Liver (tissue), 8 donors: ENCODE measurements at regions not wholly inside any gene's neighbourhood (a gene's known extent, or its start where the extent isn't known, plus 50 kb on each side); places are given as distances from the start of the nearest gene placed in this dataset.

Experiments
- DNase-seq: peaks from one replicate; pipeline ENCODE4 v3.0.0-alpha.2; 2017; ENCODE audit warnings: low spot score
- H3K27ac ChIP-seq, 2 donors: one replicate each; pipeline ENCODE4 v1.7.0; 2013; ENCODE audit warnings: inconsistent platforms in 2 of 2, low read length in 2 of 2, control low read depth in 1 of 2, low read depth in 1 of 2, mild to moderate bottlenecking in 1 of 2
- H3K27me3 ChIP-seq, 4 donors: one replicate each; pipeline versions ENCODE4 v1.6.1 to v1.7.0; 2013; ENCODE audit warnings: low read length in 3 of 4, inconsistent platforms in 1 of 4, mild to moderate bottlenecking in 1 of 4, moderate library complexity in 1 of 4; ENCODE audit not compliant: control insufficient read depth in 4 of 4, insufficient read depth in 4 of 4
- H3K36me3 ChIP-seq, 4 donors: one replicate each; pipeline versions ENCODE4 v1.6.1 to v1.7.0; 2013; ENCODE audit warnings: low read length in 3 of 4, mild to moderate bottlenecking in 3 of 4, low read depth in 1 of 4, moderate library complexity in 1 of 4; ENCODE audit not compliant: control insufficient read depth in 4 of 4, insufficient read depth in 3 of 4
- H3K4me1 ChIP-seq, 4 donors: one replicate each; pipeline versions ENCODE4 v1.6.1 to v1.7.0; 2013; ENCODE audit warnings: low read length in 3 of 4, mild to moderate bottlenecking in 3 of 4, moderate library complexity in 1 of 4; ENCODE audit not compliant: control insufficient read depth in 4 of 4, insufficient read depth in 4 of 4
- H3K4me3 ChIP-seq, 3 donors: one replicate each; pipeline versions ENCODE4 v1.6.1 to v1.7.0; 2013; ENCODE audit warnings: low read length in 3 of 3, control low read depth in 1 of 3, low read depth in 1 of 3, mild to moderate bottlenecking in 1 of 3
- H3K9ac ChIP-seq, 2 donors: one replicate each; pipeline ENCODE4 v1.7.0; 2013; ENCODE audit warnings: low read length in 2 of 2, mild to moderate bottlenecking in 2 of 2, moderate library complexity in 2 of 2, control low read depth in 1 of 2, low read depth in 1 of 2
- H3K9me3 ChIP-seq, 4 donors: one replicate each; pipeline versions ENCODE4 v1.6.1 to v1.7.0; 2013; ENCODE audit warnings: low read length in 3 of 4; ENCODE audit not compliant: control insufficient read depth in 4 of 4
- ATF3 ChIP-seq: IDR thresholded peaks from 2 replicates; pipeline ENCODE4 v1.6.1; 2016; ENCODE audit warnings: antibody characterized with exemption
- CTCF ChIP-seq: fragments of 150-350 bp; IDR thresholded peaks from 2 replicates; pipeline ENCODE4 v1.5.1; 2017; ENCODE audit warnings: improper control_type of control experiment, low read depth, low read length; ENCODE audit not compliant: missing input control
- EGR1 ChIP-seq, 2 donors: IDR thresholded peaks; 2 replicates each; pipeline ENCODE4 v1.6.1; 2016 to 2018; ENCODE audit warnings: antibody characterized with exemption in 2 of 2, low read depth in 2 of 2
- FOXA1 ChIP-seq: IDR thresholded peaks from 2 replicates; pipeline ENCODE4 v1.6.1; 2016; ENCODE audit warnings: antibody characterized with exemption
- FOXA2 ChIP-seq: IDR thresholded peaks from 2 replicates; pipeline ENCODE4 v1.6.1; 2016; ENCODE audit warnings: antibody characterized with exemption
- GABPA ChIP-seq, 2 donors: IDR thresholded peaks in 1 of 2; conservative IDR thresholded peaks in 1 of 2; 2 replicates each; pipeline ENCODE4 v1.6.1; 2016; ENCODE audit warnings: antibody characterized with exemption in 2 of 2, mild to moderate bottlenecking in 1 of 2, moderate library complexity in 1 of 2
- HNF4A ChIP-seq, 2 donors: conservative IDR thresholded peaks; 2 replicates each; pipeline ENCODE4 v1.6.1; 2016; ENCODE audit warnings: antibody characterized with exemption in 2 of 2, mild to moderate bottlenecking in 2 of 2
- HNF4G ChIP-seq: IDR thresholded peaks from 2 replicates; pipeline ENCODE4 v1.6.1; 2016; ENCODE audit warnings: antibody characterized with exemption
- JUND ChIP-seq, 2 donors: IDR thresholded peaks; 2 replicates each; pipeline ENCODE4 v1.6.1; 2016; ENCODE audit warnings: antibody characterized with exemption in 2 of 2
- MAX ChIP-seq: IDR thresholded peaks from 2 replicates; pipeline ENCODE4 v1.6.1; 2016; ENCODE audit warnings: antibody characterized with exemption
- NR2F2 ChIP-seq: IDR thresholded peaks from 2 replicates; pipeline ENCODE4 v1.6.1; 2016; ENCODE audit warnings: antibody characterized with exemption
- RAD21 ChIP-seq, 2 donors: IDR thresholded peaks; 2 replicates each; pipeline ENCODE4 v1.6.1; 2016; ENCODE audit warnings: antibody characterized with exemption in 2 of 2, mild to moderate bottlenecking in 2 of 2
- REST ChIP-seq: IDR thresholded peaks from 2 replicates; pipeline ENCODE4 v1.6.1; 2016; ENCODE audit warnings: antibody characterized with exemption, mild to moderate bottlenecking
- RXRA ChIP-seq, 2 donors: IDR thresholded peaks; 2 replicates each; pipeline ENCODE4 v1.6.1; 2017 to 2018; ENCODE audit warnings: antibody characterized with exemption in 2 of 2, mild to moderate bottlenecking in 1 of 2
- SP1 ChIP-seq: IDR thresholded peaks from 2 replicates; pipeline ENCODE4 v1.6.1; 2018; ENCODE audit warnings: antibody characterized with exemption, mild to moderate bottlenecking
- TAF1 ChIP-seq: conservative IDR thresholded peaks from 2 replicates; pipeline ENCODE4 v1.6.1; 2016; ENCODE audit warnings: antibody characterized with exemption, mild to moderate bottlenecking
- YY1 ChIP-seq: IDR thresholded peaks from 2 replicates; pipeline ENCODE4 v1.6.1; 2016; ENCODE audit warnings: antibody characterized with exemption, mild to moderate bottlenecking
- ZBTB33 ChIP-seq: IDR thresholded peaks from 2 replicates; pipeline ENCODE4 v1.6.1; 2016; ENCODE audit warnings: antibody characterized with exemption
- WGBS: extraction: QIAGEN DNeasy Blood & Tissue Kit; methylation state at CpG from one replicate; pipeline ENCODE4 v1.1.7; 2013; 5-methylcytosine and 5-hydroxymethylcytosine counted together
- donor health status: healthy.
- donor health status: healthy.
- donor health status: healthy.
- donor health status: healthy.
- donor health status: healthy.

GRCh38 chr22:46072110-46072881 is 78.0 kb upstream of the PPARA start:
- TF ChIP-seq TAF1 (peak; percentile 55), CTCF (no peak), FOXA2 (no peak), SP1 (peak; percentile 38), FOXA1 (no peak), NR2F2 (no peak), ATF3 (no peak), JUND (IDR thresholded peaks at IDR 0.05) (no peak), HNF4A (conservative IDR thresholded peaks at IDR 0.05) (peak; percentile 6 to 57), ZBTB33 (no peak), MAX (no peak), YY1 (no peak), REST (peak; percentile 50), GABPA (IDR thresholded peaks at IDR 0.05 in 1 of 2, conservative IDR thresholded peaks at IDR 0.05 in 1 of 2) (no peak), RXRA (IDR thresholded peaks at IDR 0.05) (peak; percentile 3 to 36), EGR1 (IDR thresholded peaks at IDR 0.05; ENCODE audit: low read depth in 2 of 2) (peak; percentile 93 to 94), HNF4G (no peak), RAD21 (IDR thresholded peaks at IDR 0.05) (peak in 1 of 2 donors; percentile 3)
- Histone ChIP-seq H3K9me3 (no peaks in the 10 kb centered on the region), H3K27me3 (no peaks in the 10 kb centered on the region), H3K27ac (peak overlapping the region; percentile 97 to 98), H3K36me3 (no peaks in the 10 kb centered on the region), H3K4me1 (peaks cover 4 to 52% (median 44%) of the 10 kb centered on the region in 4 donors), H3K4me3 (peak overlapping the region; percentile 59 to 96 (median 85)), H3K9ac (peak overlapping the region; percentile 92 to 94)
- under 1% methylated on average over 81 of the region's 81 CpGs for WGBS
- DNase-seq = peak; percentile 58
